NCI-H1694 (cell line): ENCODE measurements at regions not wholly inside any gene's neighbourhood (a gene's known extent, or its start where the extent isn't known, plus 50 kb on each side); places are given as distances from the start of the nearest gene placed in this dataset.

Experiments
- DNase-seq: peaks from one replicate; lab custom pipeline; 2025; lab: John Stamatoyannopoulos, UW

DNA sequence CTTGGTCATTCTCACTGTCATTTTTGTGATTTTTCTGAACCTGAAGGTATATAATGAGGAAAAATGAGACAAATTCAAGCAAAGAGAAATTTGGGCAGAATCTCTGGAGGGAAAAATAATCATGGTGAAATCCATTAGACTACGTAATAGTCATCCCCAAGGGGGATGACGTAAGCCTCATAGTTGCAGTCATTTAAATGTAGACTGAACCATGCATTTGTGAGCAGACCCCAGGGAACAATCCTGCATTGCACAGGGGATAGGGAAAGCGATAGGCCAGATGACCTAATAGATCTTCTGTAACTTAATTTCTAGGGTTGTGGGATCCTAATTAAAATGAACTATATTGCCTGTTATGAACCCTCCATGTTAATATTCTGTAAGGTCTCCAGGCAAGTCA, 167.4 kb upstream of the C1orf21 start:
- DNase-seq = no peak

- DNase-seq = no peak
Measured at GRCh38 chr1:184219883-184220282, 166.9 kb upstream of the C1orf21 start.

GRCh38 chr1:184221087-184221486, 165.7 kb upstream of the C1orf21 start:
- no peak for DNase-seq

DNA sequence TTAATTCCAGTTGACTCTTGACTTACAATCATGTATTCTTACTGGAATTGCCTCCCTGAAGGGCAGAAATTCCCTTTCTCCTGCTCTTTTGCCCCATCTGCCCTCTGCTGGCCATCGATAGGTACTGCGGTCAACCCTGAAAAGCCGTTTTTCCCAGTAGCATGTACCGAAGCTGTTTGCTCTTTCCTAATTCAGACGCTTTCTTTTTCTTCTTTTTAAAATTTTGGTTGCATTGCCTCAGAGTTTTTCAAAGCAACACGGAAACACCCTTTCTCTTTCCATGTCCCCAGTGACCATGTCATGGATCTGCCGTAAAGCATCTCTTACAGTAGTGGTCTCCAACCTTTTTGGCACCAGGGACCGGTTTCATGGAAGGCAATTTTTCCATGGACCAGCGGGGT, 164.2 kb upstream of the C1orf21 start:
- DNase-seq = no peak

- DNase-seq = no peak
Measured at GRCh38 chr1:184223216-184223615, 163.6 kb upstream of the C1orf21 start.

DNA sequence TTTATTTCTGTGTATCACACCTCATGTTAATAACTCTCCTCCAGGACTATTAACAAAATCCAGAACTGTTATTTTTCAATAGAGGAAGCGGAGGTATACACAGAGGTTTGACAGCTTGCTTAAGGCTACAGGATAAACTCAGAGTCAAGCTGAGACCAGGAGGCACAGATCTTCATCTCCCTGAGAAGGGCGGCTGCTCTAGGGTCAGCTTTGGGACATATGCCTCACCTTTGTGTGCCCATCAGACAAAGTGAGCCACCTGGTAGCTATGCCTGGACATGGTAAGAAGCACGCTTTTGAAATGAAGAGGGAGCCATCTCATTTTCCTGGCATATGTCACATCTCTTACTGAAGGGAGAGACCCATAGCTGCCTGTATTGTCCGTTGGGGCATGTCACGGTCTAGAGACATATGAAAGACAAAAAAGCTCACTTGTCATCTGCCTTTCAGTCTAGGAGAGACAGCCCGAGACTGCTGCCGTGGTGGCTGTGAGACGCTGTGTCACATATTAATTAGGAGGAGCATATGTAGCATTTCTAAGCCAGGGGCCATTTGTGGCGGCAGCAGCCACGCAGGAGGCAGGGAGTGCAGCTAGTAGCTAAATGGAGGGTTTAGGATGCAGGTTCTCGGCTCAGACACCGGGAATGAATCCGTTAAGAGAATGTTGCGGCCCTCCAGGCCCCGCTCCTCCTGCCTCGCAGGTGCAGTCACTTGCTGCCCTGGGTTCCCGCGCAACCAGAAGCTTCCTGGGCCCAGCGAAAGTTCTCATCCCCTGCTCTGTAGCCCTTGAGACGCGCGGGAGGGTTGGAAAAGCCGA, 161.3 kb upstream of the C1orf21 start:
- DNase-seq = peak; percentile 37

DNA sequence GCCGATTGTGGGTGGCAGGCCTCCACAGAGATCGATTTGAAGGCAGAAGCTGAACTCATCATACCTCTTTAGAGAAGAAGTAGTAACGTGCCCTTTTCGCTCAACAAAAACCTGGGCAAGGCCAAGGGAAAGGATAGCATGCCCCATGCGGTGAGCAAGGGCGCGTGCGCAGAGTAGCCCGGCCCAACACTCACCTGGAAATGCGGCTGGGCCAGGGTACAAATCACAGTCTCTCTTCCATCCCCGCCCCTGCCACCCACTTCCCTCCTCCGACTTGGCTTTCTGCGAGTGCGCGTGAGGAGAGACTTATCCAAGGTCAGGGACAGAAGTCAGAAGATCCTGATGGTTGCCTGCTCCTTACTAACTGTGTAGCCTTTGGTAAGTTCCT, 160.7 kb upstream of the C1orf21 start:
- no peak for DNase-seq

- no peak for DNase-seq
Measured at GRCh38 chr1:184228558-184228957, 158.3 kb upstream of the C1orf21 start.

GRCh38 chr1:184237588-184237987, 149.2 kb upstream of the C1orf21 start:
- DNase-seq = no peak

- DNase-seq = no peak
Measured at GRCh38 chr1:184241446-184241845, 145.4 kb upstream of the C1orf21 start.

DNA sequence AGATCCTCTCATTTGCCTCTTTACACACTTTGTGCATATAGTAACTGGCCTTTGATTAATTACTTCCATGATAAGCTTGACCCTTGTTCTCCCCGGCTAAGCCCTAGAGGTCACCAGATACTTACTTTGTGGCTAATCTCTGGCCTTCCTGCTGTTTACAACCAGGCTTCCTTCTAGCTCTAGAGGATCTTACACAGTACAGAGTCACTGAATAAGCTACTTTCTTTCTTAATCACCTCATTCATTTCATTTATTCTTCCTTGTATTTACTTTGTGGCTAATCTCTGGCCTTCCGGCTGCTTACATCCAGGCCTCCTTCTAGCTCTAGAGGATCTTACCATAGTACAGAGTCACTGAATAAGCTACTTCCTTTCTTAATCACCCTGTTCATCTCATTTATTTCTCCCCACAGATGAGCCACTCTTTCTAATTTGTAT, 144.3 kb upstream of the C1orf21 start:
- no peak for DNase-seq

DNA sequence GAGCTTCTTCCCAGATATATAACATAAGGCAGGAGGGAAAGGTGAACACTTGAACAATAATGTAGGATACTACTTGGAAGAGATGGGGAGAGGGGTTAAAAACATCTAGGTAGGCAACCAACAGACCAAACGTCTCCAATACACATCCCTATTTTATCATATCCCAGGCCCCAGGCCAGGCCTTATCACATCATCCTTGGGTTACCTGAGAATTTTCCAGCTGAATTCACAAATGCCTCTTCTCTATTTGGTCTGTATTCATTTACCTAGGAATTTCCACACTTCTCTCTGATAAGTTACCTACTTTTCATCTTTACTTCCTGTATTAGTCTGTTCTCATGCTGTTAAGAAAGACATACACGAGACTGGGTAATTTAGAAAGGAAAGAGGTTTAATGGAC, 141.9 kb upstream of the C1orf21 start:
- DNase-seq = no peak

DNA sequence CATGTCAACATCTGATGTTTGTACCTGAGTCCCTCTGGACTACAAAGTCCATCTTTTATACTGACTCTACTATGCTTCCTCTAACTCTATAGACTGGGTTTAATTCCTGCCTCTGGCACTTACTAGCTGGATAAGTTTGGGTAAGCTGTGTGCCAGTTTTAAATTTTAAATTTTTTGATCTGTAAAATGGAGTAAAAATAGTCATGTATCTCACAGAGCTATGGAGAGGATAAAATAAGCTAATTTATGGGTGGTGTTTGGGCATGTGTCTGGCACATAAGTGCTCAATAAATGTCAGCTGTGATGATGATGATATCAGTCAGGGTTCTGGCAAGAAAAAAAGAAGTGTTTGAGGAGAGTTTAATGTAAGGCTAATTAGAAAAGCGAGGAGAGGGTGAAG, 139.2 kb upstream of the C1orf21 start:
- no peak for DNase-seq

- no peak for DNase-seq
Measured at GRCh38 chr1:184253921-184254320, 132.9 kb upstream of the C1orf21 start.

DNA sequence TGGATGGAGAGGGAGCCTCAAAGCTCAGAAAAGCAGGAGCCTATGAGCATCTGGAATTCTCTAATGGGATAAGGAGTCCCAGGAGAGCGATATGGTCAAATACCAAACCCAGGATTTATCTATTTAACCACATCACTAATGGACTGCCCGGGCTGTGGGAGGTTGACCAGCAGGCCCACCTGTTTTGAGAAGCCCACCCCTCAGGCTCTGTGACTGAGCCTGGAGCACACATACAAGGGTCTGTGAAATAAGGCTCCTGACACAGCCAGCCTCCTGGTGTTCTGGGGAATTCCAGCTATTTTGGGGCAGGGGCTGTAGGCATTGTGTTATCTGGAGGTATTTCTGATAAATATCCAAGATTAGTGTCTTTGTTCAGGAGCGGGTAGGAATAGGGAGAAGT, 132.0 kb upstream of the C1orf21 start:
- DNase-seq = no peak

DNA sequence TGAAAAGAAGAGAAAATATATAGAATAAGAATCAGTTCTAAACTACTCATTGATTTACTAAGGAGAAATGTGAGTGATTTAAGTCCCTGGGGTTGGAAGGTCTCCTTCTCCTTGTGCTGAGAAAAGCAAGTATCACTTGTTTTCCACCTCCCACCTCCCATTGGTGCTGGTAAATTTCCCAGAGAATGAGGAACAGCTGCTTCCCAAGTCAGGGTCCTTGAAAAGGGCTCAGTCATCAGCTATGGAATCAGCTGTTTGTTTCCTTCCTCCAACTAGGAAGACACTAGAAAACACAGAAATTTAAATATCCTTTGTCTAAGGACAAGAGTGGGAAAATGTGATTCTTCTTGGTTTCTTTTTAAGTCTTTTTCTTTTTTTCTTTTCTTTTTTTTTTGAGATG, 131.3 kb upstream of the C1orf21 start:
- no peak for DNase-seq

DNA sequence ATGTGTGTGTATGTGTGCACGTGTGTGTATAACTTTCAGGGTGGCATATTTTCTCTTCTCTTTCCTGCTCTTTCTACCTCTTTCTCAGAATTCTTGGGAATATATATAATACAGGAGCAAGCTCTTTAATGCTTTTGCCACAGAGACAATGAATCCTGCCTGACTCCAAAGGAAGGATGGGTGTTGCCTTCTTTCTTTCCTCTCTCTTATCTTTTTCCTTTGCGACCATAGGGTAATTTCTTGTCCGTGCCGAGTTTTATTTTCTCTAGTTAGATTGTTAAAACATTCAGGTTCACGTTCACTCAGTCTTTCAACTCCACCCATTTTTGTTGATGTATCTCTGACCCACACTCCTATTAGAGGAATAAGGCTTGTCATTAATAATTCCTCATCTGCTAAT, 129.0 kb upstream of the C1orf21 start:
- no peak for DNase-seq

DNA sequence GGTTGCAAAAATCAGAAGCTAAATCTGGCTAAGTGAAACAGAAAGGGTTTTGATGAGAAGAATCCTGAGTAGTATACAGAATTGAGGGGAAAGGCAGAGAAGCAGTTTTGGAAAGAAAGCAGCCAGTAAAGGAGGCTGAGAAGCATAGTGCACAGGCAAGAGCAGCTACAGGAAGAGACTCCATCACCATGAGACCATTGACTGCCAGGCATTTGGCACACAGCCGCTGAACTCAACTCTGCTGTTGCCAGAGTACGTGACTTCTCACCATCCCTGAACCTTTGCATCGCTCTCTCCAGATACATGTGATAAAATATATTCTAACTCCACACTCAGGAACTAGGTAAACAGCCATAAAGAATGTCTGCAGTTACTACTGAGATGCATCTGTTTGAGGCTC, 128.3 kb upstream of the C1orf21 start:
- DNase-seq = no peak

DNA sequence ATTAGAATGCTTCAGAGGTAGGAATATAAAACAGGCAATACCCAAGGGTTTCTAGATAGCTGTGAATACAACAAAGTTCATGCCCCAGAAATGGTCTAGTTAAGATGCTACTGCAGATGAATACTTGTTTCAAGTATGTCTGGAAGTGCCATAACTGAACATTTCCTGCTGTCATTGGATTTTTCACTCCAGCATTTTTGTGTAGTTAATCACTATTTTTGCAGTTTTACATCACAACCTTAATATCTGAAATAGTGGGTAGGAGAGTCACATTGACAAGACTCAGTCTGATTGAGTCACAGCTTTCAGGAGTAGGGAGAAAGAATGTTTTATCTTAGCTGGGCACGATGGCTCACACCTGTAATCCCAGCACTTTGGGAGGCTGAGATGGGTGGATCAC, 126.4 kb upstream of the C1orf21 start:
- no peak for DNase-seq

GRCh38 chr1:184262109-184262508, 124.7 kb upstream of the C1orf21 start:
- DNase-seq = no peak

GRCh38 chr1:184267747-184268146, 119.1 kb upstream of the C1orf21 start:
- DNase-seq = no peak

GRCh38 chr1:184270556-184270955, 116.3 kb upstream of the C1orf21 start:
- no peak for DNase-seq

GRCh38 chr1:184272175-184272866, 114.5 kb upstream of the C1orf21 start:
- no peak for DNase-seq

GRCh38 chr1:184276416-184276815, 110.4 kb upstream of the C1orf21 start:
- no peak for DNase-seq
